ENCODE measurements at regions not wholly inside any gene's neighbourhood (a gene's known extent, or its start where the extent isn't known, plus 50 kb on each side); places are given as distances from the start of the nearest gene placed in this dataset.

- DNase-seq (ENCODE audit: low read depth), result no peak
Measured at GRCh38 chr6:115729036-115729435, 331.7 kb downstream of the FRK start.

GRCh38 chr6:115728171-115728570 lies 332.5 kb downstream of the FRK start:
- no peak for TF ChIP-seq CTCF (IDR thresholded peaks at IDR 0.05; ENCODE audit: insufficient read depth, low read depth, low read length)
- DNase-seq (ENCODE audit: low read depth), result no peak
- no peak overlapping the region for H3K4me3 ChIP-seq (ENCODE audit: low read depth, low read length)

More at GRCh38 chr6:115729036-115729435, 331.7 kb downstream of the FRK start:
- H3K4me3 ChIP-seq (ENCODE audit: low read depth, low read length), result no peak overlapping the region
- no peak for TF ChIP-seq CTCF (IDR thresholded peaks at IDR 0.05; ENCODE audit: insufficient read depth, low read depth, low read length)

DNA sequence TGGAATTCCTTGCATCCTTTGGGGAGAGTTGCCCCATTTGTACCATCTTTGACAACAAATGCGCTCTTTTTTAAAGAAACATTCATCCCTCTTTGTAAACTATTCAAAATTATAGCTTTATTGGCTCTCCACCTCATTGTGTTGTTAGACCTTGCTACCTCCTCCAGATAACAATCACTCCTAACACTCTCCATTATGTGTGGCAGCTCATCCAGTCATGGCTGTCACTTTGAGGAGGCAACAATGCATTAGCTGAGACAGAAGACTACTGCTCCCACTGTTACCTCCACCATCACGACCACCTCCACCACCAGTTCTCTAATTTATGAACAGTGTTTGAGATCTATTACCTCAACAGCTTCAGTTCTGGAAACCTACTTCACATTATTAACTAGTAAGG lies 339.1 kb downstream of the FRK start:
- no peak overlapping the region for H3K4me3 ChIP-seq (ENCODE audit: low read depth, low read length)
- no peak for DNase-seq (ENCODE audit: low read depth)
- no peak for TF ChIP-seq CTCF (IDR thresholded peaks at IDR 0.05; ENCODE audit: insufficient read depth, low read depth, low read length)

GRCh38 chr6:115720900-115721299 lies 339.8 kb downstream of the FRK start:
- no peak for DNase-seq (ENCODE audit: low read depth)
- TF ChIP-seq CTCF (IDR thresholded peaks at IDR 0.05; ENCODE audit: insufficient read depth, low read depth, low read length), result no peak
- no peak overlapping the region for H3K4me3 ChIP-seq (ENCODE audit: low read depth, low read length)

- no peak overlapping the region for H3K4me3 ChIP-seq (ENCODE audit: low read depth, low read length)
- TF ChIP-seq CTCF (IDR thresholded peaks at IDR 0.05; ENCODE audit: insufficient read depth, low read depth, low read length), result no peak
- no peak for DNase-seq (ENCODE audit: low read depth)
Measured at GRCh38 chr6:115717472-115717871, 343.2 kb downstream of the FRK start.

GRCh38 chr6:115717062-115717461 lies 343.6 kb downstream of the FRK start:
- TF ChIP-seq CTCF (IDR thresholded peaks at IDR 0.05; ENCODE audit: insufficient read depth, low read depth, low read length), result no peak
- no peak overlapping the region for H3K4me3 ChIP-seq (ENCODE audit: low read depth, low read length)
- no peak for DNase-seq (ENCODE audit: low read depth)

- TF ChIP-seq CTCF (IDR thresholded peaks at IDR 0.05; ENCODE audit: insufficient read depth, low read depth, low read length), result no peak
- H3K4me3 ChIP-seq (ENCODE audit: low read depth, low read length), result no peak overlapping the region
- no peak for DNase-seq (ENCODE audit: low read depth)
Measured at GRCh38 chr6:115712291-115712961, 348.3 kb downstream of the FRK start.

Measured in fibroblast of villous mesenchyme (primary cell).